ENCODE measurements at regions not wholly inside any gene's neighbourhood (a gene's known extent, or its start where the extent isn't known, plus 50 kb on each side); places are given as distances from the start of the nearest gene placed in this dataset.

DNA sequence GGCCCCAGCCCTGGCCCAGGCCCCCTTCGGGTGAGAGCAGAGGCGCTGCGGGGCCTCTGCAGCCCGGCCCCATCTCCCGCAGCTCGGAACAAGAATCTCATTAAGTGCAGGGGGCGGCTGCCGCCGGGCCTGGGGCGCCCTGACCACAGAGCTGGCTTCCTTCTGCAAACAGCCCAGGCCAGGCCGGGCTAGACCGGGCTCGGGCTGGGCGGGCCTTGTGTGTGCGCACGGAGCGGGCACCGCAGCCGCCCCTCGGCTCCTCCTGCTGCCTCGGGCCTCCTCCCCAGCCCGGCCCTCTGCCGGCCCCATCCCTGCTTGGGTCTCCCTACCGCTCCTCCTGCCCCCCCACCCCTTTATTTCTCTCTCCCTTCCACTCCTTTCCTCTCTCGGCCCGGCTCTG lies 83.3 kb downstream of the EFNB1 start:
- TF ChIP-seq, protein P1, sequence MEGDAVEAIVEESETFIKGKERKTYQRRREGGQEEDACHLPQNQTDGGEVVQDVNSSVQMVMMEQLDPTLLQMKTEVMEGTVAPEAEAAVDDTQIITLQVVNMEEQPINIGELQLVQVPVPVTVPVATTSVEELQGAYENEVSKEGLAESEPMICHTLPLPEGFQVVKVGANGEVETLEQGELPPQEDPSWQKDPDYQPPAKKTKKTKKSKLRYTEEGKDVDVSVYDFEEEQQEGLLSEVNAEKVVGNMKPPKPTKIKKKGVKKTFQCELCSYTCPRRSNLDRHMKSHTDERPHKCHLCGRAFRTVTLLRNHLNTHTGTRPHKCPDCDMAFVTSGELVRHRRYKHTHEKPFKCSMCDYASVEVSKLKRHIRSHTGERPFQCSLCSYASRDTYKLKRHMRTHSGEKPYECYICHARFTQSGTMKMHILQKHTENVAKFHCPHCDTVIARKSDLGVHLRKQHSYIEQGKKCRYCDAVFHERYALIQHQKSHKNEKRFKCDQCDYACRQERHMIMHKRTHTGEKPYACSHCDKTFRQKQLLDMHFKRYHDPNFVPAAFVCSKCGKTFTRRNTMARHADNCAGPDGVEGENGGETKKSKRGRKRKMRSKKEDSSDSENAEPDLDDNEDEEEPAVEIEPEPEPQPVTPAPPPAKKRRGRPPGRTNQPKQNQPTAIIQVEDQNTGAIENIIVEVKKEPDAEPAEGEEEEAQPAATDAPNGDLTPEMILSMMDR (IDR thresholded peaks at IDR 0.05; ENCODE audit: insufficient read depth, low read depth, low read length), result no peak
- peak; percentile 6 for DNase-seq (ENCODE audit: low read depth)
- H3K4me3 ChIP-seq (ENCODE audit: low read depth, low read length), result no peak overlapping the region

DNA sequence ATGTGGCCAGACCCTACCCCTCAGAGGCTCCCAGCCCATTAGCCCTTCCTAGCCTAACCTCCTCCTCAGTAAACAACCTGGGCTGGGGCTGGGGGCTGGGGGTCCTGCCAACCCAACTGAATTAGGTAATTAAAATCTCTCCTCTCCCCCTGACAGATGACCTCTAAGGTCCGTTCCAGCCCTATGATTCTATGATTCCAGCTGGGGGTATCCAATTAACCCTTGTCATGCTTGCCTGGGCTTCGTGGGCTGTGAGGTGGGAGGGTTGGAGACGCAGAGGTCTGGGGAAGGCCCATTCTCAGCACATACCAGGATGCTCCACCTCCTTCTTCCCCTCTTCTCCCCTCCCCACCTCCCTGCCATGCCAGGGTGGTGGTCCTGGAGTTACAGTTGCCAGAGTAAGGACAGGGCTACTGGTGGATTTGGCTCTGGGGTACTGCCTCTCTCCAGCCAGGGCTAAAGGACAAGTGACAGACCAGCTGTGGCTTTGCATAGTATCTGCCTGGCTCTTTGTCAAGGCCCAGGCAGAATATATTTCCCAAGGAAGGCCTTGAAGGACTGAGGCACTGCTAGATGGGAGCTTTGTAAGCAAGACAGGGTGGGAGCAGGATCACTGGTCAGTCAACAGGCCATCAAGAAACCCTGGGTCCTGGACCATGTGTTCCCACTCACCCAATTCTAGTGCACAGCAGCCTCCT lies 82.1 kb downstream of the EFNB1 start:
- TF ChIP-seq, protein P1 (IDR thresholded peaks at IDR 0.05; ENCODE audit: insufficient read depth, low read depth, low read length), result no peak
- DNase-seq (ENCODE audit: low read depth), result no peak
- no peak overlapping the region for H3K4me3 ChIP-seq (ENCODE audit: low read depth, low read length)

DNA sequence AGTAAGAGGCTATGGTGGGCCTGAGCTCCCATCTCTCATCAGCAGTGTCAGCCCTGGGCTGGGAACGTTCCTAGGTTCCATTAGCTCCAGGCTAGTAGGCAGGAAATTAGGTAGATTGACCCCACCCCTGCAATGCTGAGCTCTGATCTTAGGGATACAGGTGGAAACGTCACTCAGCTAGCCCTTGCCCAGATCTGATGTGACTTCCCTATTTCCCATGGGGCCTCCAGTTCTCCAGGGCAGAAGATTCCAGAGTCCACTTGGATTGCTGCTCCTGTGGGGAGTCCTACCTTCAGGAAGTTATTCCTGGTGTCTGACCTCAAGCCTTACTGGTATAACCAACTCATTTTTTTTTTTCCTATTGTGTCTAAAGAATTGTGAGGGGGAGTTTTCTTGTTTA lies 81.1 kb downstream of the EFNB1 start:
- DNase-seq (ENCODE audit: low read depth), result no peak
- TF ChIP-seq, protein P1 (IDR thresholded peaks at IDR 0.05; ENCODE audit: insufficient read depth, low read depth, low read length), result no peak
- H3K4me3 ChIP-seq (ENCODE audit: low read depth, low read length), result no peak overlapping the region

DNA sequence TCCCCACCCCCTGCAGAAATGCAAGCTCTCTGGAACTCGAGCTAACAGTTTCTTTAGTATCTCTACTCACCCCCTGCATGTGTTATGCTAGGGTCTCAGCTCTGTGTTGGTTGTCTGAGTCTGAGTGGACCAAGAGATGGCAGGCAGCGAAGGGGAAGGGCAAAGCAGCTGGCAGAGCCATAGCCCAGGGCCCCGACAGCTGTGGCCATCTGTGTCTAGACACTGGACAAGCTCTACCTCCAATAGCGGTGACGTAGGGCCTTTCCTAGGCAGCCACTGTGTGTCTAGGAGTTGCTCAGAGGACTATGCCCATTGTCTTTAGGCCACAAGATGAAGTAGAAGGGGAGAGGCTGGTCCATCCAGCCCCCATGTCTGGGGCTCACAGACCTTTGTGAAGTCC lies 79.2 kb downstream of the EFNB1 start:
- no peak overlapping the region for H3K4me3 ChIP-seq (ENCODE audit: low read depth, low read length)
- TF ChIP-seq, protein P1 (IDR thresholded peaks at IDR 0.05; ENCODE audit: insufficient read depth, low read depth, low read length), result no peak
- no peak for DNase-seq (ENCODE audit: low read depth)

DNA sequence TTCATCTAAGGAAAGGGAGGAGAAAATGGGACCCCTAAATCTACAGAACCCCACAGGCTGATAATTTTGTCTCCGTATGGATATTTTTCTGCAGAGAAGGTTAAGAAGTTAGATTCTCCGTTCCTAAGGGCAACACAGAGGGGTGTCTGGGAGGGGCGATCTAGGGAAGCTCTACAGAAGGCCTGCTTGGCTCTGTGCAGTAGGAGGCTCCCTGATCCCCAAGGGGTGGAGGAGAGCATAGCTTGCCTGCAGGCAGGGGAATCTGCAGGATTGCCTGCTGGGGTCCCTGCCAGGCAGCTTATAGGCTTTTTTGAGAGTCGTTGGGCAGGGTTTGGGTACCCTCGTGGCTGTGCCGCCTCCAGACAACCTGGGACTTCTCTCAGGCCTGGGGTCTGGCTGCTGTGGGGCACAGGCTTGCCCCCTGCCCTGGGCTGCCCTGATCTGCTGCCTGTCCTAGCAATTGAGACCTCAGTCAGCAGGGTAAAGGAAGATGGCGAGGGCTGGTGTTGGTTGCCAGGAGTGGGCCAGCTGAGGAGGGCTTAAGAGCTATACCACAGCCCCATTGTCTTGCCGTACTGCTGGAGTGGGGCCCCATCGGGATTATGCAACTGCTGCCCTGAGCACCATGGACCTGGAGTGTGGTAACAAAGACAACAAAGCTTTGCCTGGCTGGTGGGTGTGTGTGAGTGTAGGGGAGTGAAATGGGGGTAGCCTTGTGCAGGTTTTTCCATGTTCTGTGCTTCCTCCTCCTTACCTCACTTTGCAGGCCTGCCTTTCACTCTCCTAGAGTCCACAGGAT lies 74.1 kb downstream of the EFNB1 start:
- no peak overlapping the region for H3K4me3 ChIP-seq (ENCODE audit: low read depth, low read length)
- DNase-seq (ENCODE audit: low read depth), result no peak
- TF ChIP-seq, protein P1 (IDR thresholded peaks at IDR 0.05; ENCODE audit: insufficient read depth, low read depth, low read length), result no peak

DNA sequence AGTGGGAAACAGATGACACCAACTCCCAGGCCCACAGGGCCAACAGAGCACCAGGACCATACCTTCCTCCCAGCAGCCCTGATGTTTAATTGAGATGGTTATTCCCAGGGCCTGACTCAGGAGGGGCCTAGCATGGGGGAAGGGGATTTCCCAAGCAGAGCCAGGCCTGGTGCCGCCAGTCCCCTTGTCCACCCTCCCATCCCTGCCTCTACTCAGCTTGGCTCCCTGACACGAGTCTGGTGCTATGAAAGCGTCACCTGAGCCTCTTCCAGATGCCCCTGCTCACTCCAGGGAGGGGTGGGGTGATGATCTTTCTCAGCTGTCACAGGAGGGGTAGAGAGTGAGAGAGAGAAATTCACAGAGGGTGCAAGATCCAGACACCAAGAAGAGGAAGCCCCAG lies 72.7 kb downstream of the EFNB1 start:
- no peak for DNase-seq (ENCODE audit: low read depth)
- TF ChIP-seq, protein P1 (IDR thresholded peaks at IDR 0.05; ENCODE audit: insufficient read depth, low read depth, low read length), result no peak
- H3K4me3 ChIP-seq (ENCODE audit: low read depth, low read length), result no peak overlapping the region

Measured in fibroblast of villous mesenchyme (primary cell).